HCT116 (cell line): ENCODE measurements at regions not wholly inside any gene's neighbourhood (a gene's known extent, or its start where the extent isn't known, plus 50 kb on each side); places are given as distances from the start of the nearest gene placed in this dataset.

Source experiments
- ATAC-seq: fragments of 200-7000 bp; cut with Tn5 transposase; 2 replicates; pipeline ENCODE4 v1.9.1; 2020; ENCODE audit warnings: mild to moderate bottlenecking, moderate library complexity
- BruUV-seq: library from RNA; stranded (reverse); fragments of 400-500 nt; replicated peaks from 2 replicates; lab custom pipeline; 2021; lab: Mats Ljungman, UMichigan
- CTCF ChIA-PET: fragments of 300-600 bp; sonication (Branson Sonifier 250); formaldehyde crosslinking; loops from one replicate; lab custom pipeline; 2021; ENCODE audit warnings: antibody characterized with exemption; lab: Charles Lee
- POLR2A ChIA-PET: fragments of 300-600, 350-600 bp; sonication (Branson Sonifier 250); formaldehyde crosslinking; loops from one replicate; lab custom pipeline; 2021; ENCODE audit warnings: antibody characterized with exemption; lab: Charles Lee
- RAD21 ChIA-PET, 2 experiments: fragments of 300-600 bp; sonication (Branson Sonifier 250); formaldehyde crosslinking; loops; one replicate each; lab custom pipeline; 2023; ENCODE audit warnings: low total read pairs in 2 of 2; ENCODE audit not compliant: uncharacterized antibody in 2 of 2, unreplicated experiment in 2 of 2, low non-redundant PET in 1 of 2; lab: Charles Lee
- DNase-seq: peaks from one replicate; pipeline ENCODE4 v3.0.0-alpha.2; 2010; ENCODE audit warnings: low read depth, low spot score
- H2AFZ ChIP-seq: fragments of 200-600 bp; shearing (Covaris generic), sonication (generic); 2 replicates; pipeline ENCODE4 v1.6.1; 2017; ENCODE audit warnings: low read depth, mixed run types, mixed read lengths, antibody characterized with exemption, low read length; ENCODE audit not compliant: poor library complexity, severe bottlenecking
- H3K27ac ChIP-seq: 2 replicates; pipeline ENCODE4 v1.5.1; 2012; ENCODE audit warnings: low read depth, low read length
- H3K27me3 ChIP-seq: fragments of 200-600 bp; sonication (generic); 2 replicates; pipeline ENCODE4 v1.6.1; 2016; ENCODE audit warnings: mixed run types, low read length, mixed read lengths; ENCODE audit not compliant: insufficient read depth
- H3K36me3 ChIP-seq, 2 experiments: fragments of 200-500 bp in 1 of 2; fragments of 200-600 bp in 1 of 2; sonication (Bioruptor generic) in 1 of 2; sonication (generic) in 1 of 2; 2 replicates each; pipeline versions ENCODE4 v1.5.1 to v1.6.1; 2014 to 2016; ENCODE audit warnings: low read length in 2 of 2, inconsistent platforms in 1 of 2, mixed read lengths in 1 of 2, mixed run types in 1 of 2; ENCODE audit not compliant: insufficient read depth in 2 of 2, control insufficient read depth in 1 of 2
- H3K4me1 ChIP-seq, 2 experiments: fragments of 200-600 bp in 1 of 2; sonication (generic) in 1 of 2; 2 replicates each; pipeline versions ENCODE4 v1.5.1 to v1.6.1; 2012 to 2017; ENCODE audit warnings: low read length in 2 of 2, inconsistent platforms in 1 of 2, mild to moderate bottlenecking in 1 of 2, mixed read lengths in 1 of 2, mixed run types in 1 of 2, moderate library complexity in 1 of 2; ENCODE audit not compliant: insufficient read depth in 2 of 2, control insufficient read depth in 1 of 2
- H3K4me2 ChIP-seq: fragments of 200-600 bp; sonication (generic); 2 replicates; pipeline ENCODE4 v1.6.1; 2017; ENCODE audit warnings: mixed run types, low read length, mixed read lengths
- H3K4me3 ChIP-seq, 2 experiments: fragments of 200-600 bp in 1 of 2; sonication (generic) in 1 of 2; replicated peaks in 1 of 2; 2 replicates each; pipeline ENCODE4 v1.5.1; 2011 to 2016; ENCODE audit warnings: low read length in 2 of 2, control low read depth in 1 of 2, low read depth in 1 of 2, mild to moderate bottlenecking in 1 of 2, mixed read lengths in 1 of 2, mixed run types in 1 of 2
- H3K79me2 ChIP-seq: fragments of 200-600 bp; sonication (generic); 2 replicates; pipeline ENCODE4 v1.6.1; 2017; ENCODE audit warnings: mild to moderate bottlenecking, mixed run types, low read length, moderate library complexity, mixed read lengths; ENCODE audit not compliant: insufficient read depth
- H3K9ac ChIP-seq: fragments of 200-600 bp; sonication (generic); 2 replicates; pipeline ENCODE4 v1.6.1; 2016; ENCODE audit warnings: low read length, mixed read lengths
- H3K9me2 ChIP-seq: fragments of 200-600 bp; sonication (generic), shearing (Covaris generic); 2 replicates; pipeline ENCODE4 v1.6.1; 2017; ENCODE audit warnings: mixed run types, mild to moderate bottlenecking, moderate library complexity; ENCODE audit not compliant: insufficient read depth
- H3K9me3 ChIP-seq, 2 experiments: fragments of 200-500 bp in 1 of 2; fragments of 200-600 bp in 1 of 2; sonication (Bioruptor generic) in 1 of 2; sonication (generic) in 1 of 2; 2 replicates each; pipeline ENCODE4 v1.6.1; 2014 to 2017; ENCODE audit warnings: low read length in 2 of 2, mixed read lengths in 2 of 2, inconsistent platforms in 1 of 2, low read depth in 1 of 2, mild to moderate bottlenecking in 1 of 2, mixed run types in 1 of 2, moderate library complexity in 1 of 2; ENCODE audit not compliant: control insufficient read depth in 1 of 2, insufficient read depth in 1 of 2
- H4K20me1 ChIP-seq: fragments of 200-600 bp; sonication (generic), shearing (Covaris generic); 2 replicates; pipeline ENCODE4 v1.6.1; 2017; ENCODE audit warnings: mixed run types, mild to moderate bottlenecking, moderate library complexity; ENCODE audit not compliant: insufficient read depth
- ATF3 ChIP-seq: IDR thresholded peaks from 2 replicates; pipeline ENCODE4 v1.6.1; 2012
- CBX3 ChIP-seq: IDR thresholded peaks from 2 replicates; pipeline ENCODE4 v1.6.1; 2012; ENCODE audit warnings: low read depth
- CEBPB ChIP-seq: IDR thresholded peaks from 2 replicates; pipeline ENCODE4 v1.6.1; 2012; ENCODE audit warnings: low read depth
- CTCF ChIP-seq, 3 experiments: fragments of 200-600 bp in 1 of 3; sonication (generic) in 1 of 3; IDR thresholded peaks in 2 of 3; conservative IDR thresholded peaks in 1 of 3; 2 replicates each; pipeline ENCODE4 v1.5.1; 2012 to 2017; ENCODE audit warnings: low read depth in 2 of 3, low read length in 2 of 3, antibody characterized with exemption in 1 of 3, borderline replicate concordance in 1 of 3, control low read depth in 1 of 3, mild to moderate bottlenecking in 1 of 3, mixed read lengths in 1 of 3, mixed run types in 1 of 3, moderate library complexity in 1 of 3; ENCODE audit not compliant: insufficient read depth in 1 of 3
- EGR1 ChIP-seq: IDR thresholded peaks from 2 replicates; pipeline ENCODE4 v1.6.1; 2012; ENCODE audit warnings: low read depth
- ELF1 ChIP-seq: IDR thresholded peaks from 2 replicates; pipeline ENCODE4 v1.6.1; 2012; ENCODE audit warnings: low read depth, borderline replicate concordance
- EZH2 ChIP-seq: fragments of 200-600 bp; sonication (generic); IDR thresholded peaks from 2 replicates; pipeline ENCODE4 v1.6.1; 2017; ENCODE audit warnings: antibody characterized with exemption, mixed run types
- EZH2phosphoT487 ChIP-seq: fragments of 200-600 bp; IDR thresholded peaks from 2 replicates; pipeline ENCODE4 v1.6.1; 2018; ENCODE audit warnings: antibody characterized with exemption, borderline replicate concordance
- FOSL1 ChIP-seq: IDR thresholded peaks from 2 replicates; pipeline ENCODE4 v1.6.1; 2012; ENCODE audit warnings: low read depth
- JUND ChIP-seq: IDR thresholded peaks from 2 replicates; pipeline ENCODE4 v1.6.1; 2012
- MAX ChIP-seq: IDR thresholded peaks from 2 replicates; pipeline ENCODE4 v1.6.1; 2012
- POLR2A ChIP-seq: IDR thresholded peaks from 2 replicates; pipeline ENCODE4 v1.7.0; 2011; ENCODE audit warnings: borderline replicate concordance; ENCODE audit not compliant: insufficient read depth, insufficient read length; ENCODE audit errors: extremely low read depth
- POLR2AphosphoS5 ChIP-seq: IDR thresholded peaks from 2 replicates; pipeline ENCODE4 v1.6.1; 2011; ENCODE audit warnings: mild to moderate bottlenecking, low read depth, low read length, moderate library complexity
- REST ChIP-seq: IDR thresholded peaks from 2 replicates; pipeline ENCODE4 v1.6.1; 2012; ENCODE audit warnings: low read depth
- SIN3A ChIP-seq: IDR thresholded peaks from 2 replicates; pipeline ENCODE4 v1.6.1; 2012; ENCODE audit warnings: low read depth
- SP1 ChIP-seq: IDR thresholded peaks from 2 replicates; pipeline ENCODE4 v1.6.1; 2012; ENCODE audit warnings: low read depth
- SRF ChIP-seq: IDR thresholded peaks from 2 replicates; pipeline ENCODE4 v1.6.1; 2012; ENCODE audit warnings: low read depth
- TCF7L2 ChIP-seq: IDR thresholded peaks from 2 replicates; pipeline ENCODE4 v1.7.0; 2011; ENCODE audit warnings: borderline replicate concordance, inconsistent platforms; ENCODE audit not compliant: insufficient read depth, insufficient read length; ENCODE audit errors: extremely low read depth
- YY1 ChIP-seq: IDR thresholded peaks from 2 replicates; pipeline ENCODE4 v1.6.1; 2011; ENCODE audit warnings: low read length, low read depth, moderate library complexity, mild to moderate bottlenecking; ENCODE audit not compliant: insufficient replicate concordance; ENCODE audit errors: extremely low read depth
- ZNF274 ChIP-seq: fragments of 200-500 bp; sonication (Bioruptor generic); IDR thresholded peaks from 2 replicates; pipeline ENCODE4 v1.6.1; 2014; ENCODE audit warnings: mild to moderate bottlenecking, low read depth, low read length, inconsistent platforms
- intact Hi-C: fragments of 100-400 bp; cut with micrococcal nuclease; formaldehyde crosslinking; loops from 2 replicates; pipeline ENCODE4 v1.10.0; 2022

GRCh38 chr21:35428001-35428320, 378.9 kb upstream of the RUNX1 start (continued):
- TF ChIP-seq CTCF (IDR thresholded peaks at IDR 0.05 in 2 of 3, conservative IDR thresholded peaks at IDR 0.05 in 1 of 3; ENCODE audit: borderline replicate concordance in 1 of 3, insufficient read depth in 1 of 3, low read depth in 2 of 3, low read length in 2 of 3) (no peak), POLR2A (no peak), ELF1 (no peak), SRF (no peak), EZH2 (no peak), MAX (no peak)
- TF ChIP-seq, all 23 proteins: peak for 0

- no peak overlapping the region for H3K9ac ChIP-seq
- no peak overlapping the region for H3K4me3 ChIP-seq
- TF ChIP-seq MAX = no peak
- TF ChIP-seq YY1 = no peak
- no peak for TF ChIP-seq ELF1
- no peak for TF ChIP-seq FOSL1
- TF ChIP-seq ATF3 = no peak
- no peak for TF ChIP-seq SP1
- no peak for TF ChIP-seq REST
- TF ChIP-seq CEBPB = no peak
- no peak for TF ChIP-seq SRF
- TF ChIP-seq EGR1 = no peak
- TF ChIP-seq ZNF274 = no peak
- no peak for TF ChIP-seq SIN3A
- TF ChIP-seq EZH2phosphoT487 = no peak
- TF ChIP-seq CBX3 = no peak
- no peak for TF ChIP-seq EZH2
- TF ChIP-seq POLR2AphosphoS5 = no peak
- TF ChIP-seq JUND = no peak
- TF ChIP-seq TCF7L2 = no peak
- H2AFZ ChIP-seq = no peak overlapping the region
- H3K27me3 ChIP-seq = no peaks in the 10 kb centered on the region
- RAD21 ChIA-PET = no interaction called here
- CTCF ChIA-PET = interaction anchor here (0.9 to 1.3 kb wide), 2 partner anchors 9 to 28 kb away, joined by 3 to 6 read pairs; no protein-coding TSS in a partner anchor
- H3K4me1 ChIP-seq = no peaks in the 10 kb centered on the region
- H4K20me1 ChIP-seq = no peaks in the 10 kb centered on the region
- H3K36me3 ChIP-seq = no peaks in the 10 kb centered on the region
- POLR2A ChIA-PET = no interaction called here
- no peak overlapping the region for H3K4me2 ChIP-seq
- ATAC-seq (no peak), DNase-seq (no peak)
- H3K79me2 ChIP-seq = no peaks in the 10 kb centered on the region
- no TSS peak for BruUV-seq
- H3K9me2 ChIP-seq = no peaks in the 10 kb centered on the region
- intact Hi-C loops = no loop called here
- no peak overlapping the region for H3K27ac ChIP-seq
- H3K9me3 ChIP-seq = peaks cover 0 to under 1% of the 10 kb centered on the region in 2 experiments; a peak in 1 of 4 replicates
These were observed 378.4 kb upstream of the RUNX1 start for GRCh38 chr21:35427320-35428000.
